ENCODE measurements at regions not wholly inside any gene's neighbourhood (a gene's known extent, or its start where the extent isn't known, plus 50 kb on each side); places are given as distances from the start of the nearest gene placed in this dataset.

- no peak for TF ChIP-seq USF1 (IDR thresholded peaks at IDR 0.05)
- peak; percentile 16; the same call in 1 of the 2 replicates for TF ChIP-seq RAD21 (IDR thresholded peaks at IDR 0.05; ENCODE audit: low read depth)
Observed at GRCh38 chr14:106459971-106460730, 933.8 kb downstream of the TMEM121 start.

GRCh38 chr14:106460916-106461315, 934.5 kb downstream of the TMEM121 start:
- TF ChIP-seq TAF1 (IDR thresholded peaks at IDR 0.05; ENCODE audit: low read depth) (no peak), CEBPB (IDR thresholded peaks at IDR 0.05) (no peak), MAX (IDR thresholded peaks at IDR 0.05) (no peak), CREB1 (IDR thresholded peaks at IDR 0.05; ENCODE audit: low read depth) (no peak), ZBTB7A (IDR thresholded peaks at IDR 0.05; ENCODE audit: low read depth) (no peak)

DNA sequence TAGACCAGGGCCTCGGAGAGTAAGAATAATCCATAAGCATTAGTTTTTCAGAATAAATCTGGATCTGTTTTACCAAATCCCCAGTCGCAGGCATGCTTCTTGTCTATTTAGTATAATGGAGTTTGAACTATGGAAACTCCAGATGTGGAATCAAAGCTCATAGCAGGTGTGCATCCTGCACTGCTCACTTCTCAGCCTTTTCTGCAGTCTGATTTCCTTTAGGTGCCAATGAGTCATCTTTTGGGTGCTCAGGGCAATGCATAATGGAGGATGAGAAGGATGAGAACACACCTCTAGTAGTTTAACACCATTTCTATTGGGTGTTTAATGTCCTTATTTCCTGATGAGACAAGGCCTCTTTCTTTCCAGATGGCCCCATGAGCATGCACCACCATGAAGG, 961.2 kb downstream of the TMEM121 start:
- TF ChIP-seq USF1 (IDR thresholded peaks at IDR 0.05), result no peak
- TF ChIP-seq TEAD4 (IDR thresholded peaks at IDR 0.05), result no peak
- TF ChIP-seq, protein P1, sequence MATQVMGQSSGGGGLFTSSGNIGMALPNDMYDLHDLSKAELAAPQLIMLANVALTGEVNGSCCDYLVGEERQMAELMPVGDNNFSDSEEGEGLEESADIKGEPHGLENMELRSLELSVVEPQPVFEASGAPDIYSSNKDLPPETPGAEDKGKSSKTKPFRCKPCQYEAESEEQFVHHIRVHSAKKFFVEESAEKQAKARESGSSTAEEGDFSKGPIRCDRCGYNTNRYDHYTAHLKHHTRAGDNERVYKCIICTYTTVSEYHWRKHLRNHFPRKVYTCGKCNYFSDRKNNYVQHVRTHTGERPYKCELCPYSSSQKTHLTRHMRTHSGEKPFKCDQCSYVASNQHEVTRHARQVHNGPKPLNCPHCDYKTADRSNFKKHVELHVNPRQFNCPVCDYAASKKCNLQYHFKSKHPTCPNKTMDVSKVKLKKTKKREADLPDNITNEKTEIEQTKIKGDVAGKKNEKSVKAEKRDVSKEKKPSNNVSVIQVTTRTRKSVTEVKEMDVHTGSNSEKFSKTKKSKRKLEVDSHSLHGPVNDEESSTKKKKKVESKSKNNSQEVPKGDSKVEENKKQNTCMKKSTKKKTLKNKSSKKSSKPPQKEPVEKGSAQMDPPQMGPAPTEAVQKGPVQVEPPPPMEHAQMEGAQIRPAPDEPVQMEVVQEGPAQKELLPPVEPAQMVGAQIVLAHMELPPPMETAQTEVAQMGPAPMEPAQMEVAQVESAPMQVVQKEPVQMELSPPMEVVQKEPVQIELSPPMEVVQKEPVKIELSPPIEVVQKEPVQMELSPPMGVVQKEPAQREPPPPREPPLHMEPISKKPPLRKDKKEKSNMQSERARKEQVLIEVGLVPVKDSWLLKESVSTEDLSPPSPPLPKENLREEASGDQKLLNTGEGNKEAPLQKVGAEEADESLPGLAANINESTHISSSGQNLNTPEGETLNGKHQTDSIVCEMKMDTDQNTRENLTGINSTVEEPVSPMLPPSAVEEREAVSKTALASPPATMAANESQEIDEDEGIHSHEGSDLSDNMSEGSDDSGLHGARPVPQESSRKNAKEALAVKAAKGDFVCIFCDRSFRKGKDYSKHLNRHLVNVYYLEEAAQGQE (IDR thresholded peaks at IDR 0.05; ENCODE audit: low read depth), result no peak
- TF ChIP-seq TCF12 (IDR thresholded peaks at IDR 0.05; ENCODE audit: low read depth), result no peak
- TF ChIP-seq FOXM1 (IDR thresholded peaks at IDR 0.05; ENCODE audit: borderline replicate concordance, low read depth), result no peak

DNA sequence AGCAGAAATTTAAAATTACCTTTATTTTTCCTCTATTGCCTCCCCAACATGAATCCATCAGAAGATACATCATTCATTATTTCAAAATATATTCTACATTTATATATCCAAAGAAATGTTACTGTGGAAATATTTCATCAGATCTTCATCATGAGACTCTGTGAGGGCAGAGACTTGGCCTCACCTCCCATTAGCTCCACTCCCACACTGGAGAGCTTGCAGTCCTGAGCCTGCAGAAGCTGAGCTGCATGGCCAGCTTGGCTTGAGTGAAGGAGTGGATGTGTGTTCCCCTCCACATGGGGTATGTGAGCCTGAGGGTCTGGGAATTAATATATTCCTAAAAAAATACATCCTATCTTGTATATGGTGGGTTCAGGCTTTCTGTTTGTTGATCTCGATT, 961.9 kb downstream of the TMEM121 start:
- TF ChIP-seq USF1 (IDR thresholded peaks at IDR 0.05), result no peak
- TF ChIP-seq YY1 (IDR thresholded peaks at IDR 0.05; ENCODE audit: low read depth), result no peak
- no peak for TF ChIP-seq EGR1 (IDR thresholded peaks at IDR 0.05)
- TF ChIP-seq FOXM1 (IDR thresholded peaks at IDR 0.05; ENCODE audit: borderline replicate concordance, low read depth), result no peak
- TF ChIP-seq CREB1 (IDR thresholded peaks at IDR 0.05; ENCODE audit: low read depth), result no peak
- no peak for TF ChIP-seq CEBPB (IDR thresholded peaks at IDR 0.05)
- no peak for TF ChIP-seq TCF12 (IDR thresholded peaks at IDR 0.05; ENCODE audit: low read depth)
- TF ChIP-seq EP300 (IDR thresholded peaks at IDR 0.05; ENCODE audit: borderline replicate concordance), result no peak

- TF ChIP-seq TAF1 (IDR thresholded peaks at IDR 0.05; ENCODE audit: low read depth) (no peak), NFIC (IDR thresholded peaks at IDR 0.05) (no peak), TCF12 (IDR thresholded peaks at IDR 0.05; ENCODE audit: low read depth) (no peak), CREB1 (IDR thresholded peaks at IDR 0.05; ENCODE audit: low read depth) (no peak), ZBTB7A (IDR thresholded peaks at IDR 0.05; ENCODE audit: low read depth) (no peak), USF1 (IDR thresholded peaks at IDR 0.05) (no peak), YY1 (IDR thresholded peaks at IDR 0.05; ENCODE audit: low read depth) (no peak), MAX (IDR thresholded peaks at IDR 0.05) (no peak), FOXM1 (IDR thresholded peaks at IDR 0.05; ENCODE audit: borderline replicate concordance, low read depth) (no peak), RAD21 (IDR thresholded peaks at IDR 0.05; ENCODE audit: low read depth) (no peak), TEAD4 (IDR thresholded peaks at IDR 0.05) (no peak), CEBPB (IDR thresholded peaks at IDR 0.05) (no peak)
- TF ChIP-seq, protein P1 (IDR thresholded peaks at IDR 0.05; ENCODE audit: low read depth), result no peak
Observed at GRCh38 chr14:106489112-106489881, 962.9 kb downstream of the TMEM121 start.
